Kidney epithelial cell (primary cell): ENCODE measurements at regions not wholly inside any gene's neighbourhood (a gene's known extent, or its start where the extent isn't known, plus 50 kb on each side); places are given as distances from the start of the nearest gene placed in this dataset.

Experiments
- DNase-seq: peaks from one replicate; pipeline ENCODE4 v3.0.0-alpha.2; 2010; ENCODE audit warnings: low read depth
- H3K27me3 ChIP-seq: 2 replicates; pipeline ENCODE4 v1.6.0; 2011; ENCODE audit warnings: low read length; ENCODE audit not compliant: control insufficient read depth, insufficient read depth
- H3K36me3 ChIP-seq: 2 replicates; pipeline ENCODE4 v1.5.1; 2011; ENCODE audit warnings: low read length; ENCODE audit not compliant: control insufficient read depth, insufficient read depth
- H3K4me3 ChIP-seq: 2 replicates; pipeline ENCODE4 v1.5.1; 2011; ENCODE audit warnings: low read depth, mild to moderate bottlenecking, control low read depth, low read length
- CTCF ChIP-seq: IDR thresholded peaks from 2 replicates; pipeline ENCODE4 v1.5.1; 2011; ENCODE audit warnings: mild to moderate bottlenecking, moderate library complexity, low read length, control low read depth, inconsistent platforms; ENCODE audit not compliant: insufficient read depth, poor library complexity, severe bottlenecking

DNA sequence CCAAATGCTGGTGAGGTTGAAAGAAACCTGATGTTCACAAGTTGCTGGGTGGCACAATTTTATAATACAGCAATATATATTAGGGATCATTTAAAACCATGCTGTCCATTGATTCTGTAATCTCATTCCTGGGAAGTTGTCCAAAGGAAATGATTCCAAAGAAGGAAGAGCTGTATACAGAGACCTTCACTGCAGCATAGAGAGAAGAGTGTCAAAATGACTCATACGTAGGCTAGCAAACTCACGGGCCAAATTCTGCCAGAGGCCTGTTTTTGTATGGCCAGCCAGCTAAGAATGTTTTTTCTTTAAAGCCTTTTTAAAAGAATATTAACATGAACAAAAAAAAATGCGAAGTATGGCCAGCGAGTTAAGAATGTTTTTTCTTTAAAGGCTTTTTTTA is 69.2 kb upstream of the MED13L start:
- TF ChIP-seq CTCF = no peak
- no peak overlapping the region for H3K4me3 ChIP-seq
- no peaks in the 10 kb centered on the region for H3K36me3 ChIP-seq
- H3K27me3 ChIP-seq = no peaks in the 10 kb centered on the region
- no peak for DNase-seq

- DNase-seq = no peak
- Histone ChIP-seq H3K27me3 (no peaks in the 10 kb centered on the region), H3K4me3 (no peak overlapping the region), H3K36me3 (no peaks in the 10 kb centered on the region)
- TF ChIP-seq CTCF = no peak
These were observed 69.8 kb upstream of the MED13L start for GRCh38 chr12:116347265-116347664.

DNA sequence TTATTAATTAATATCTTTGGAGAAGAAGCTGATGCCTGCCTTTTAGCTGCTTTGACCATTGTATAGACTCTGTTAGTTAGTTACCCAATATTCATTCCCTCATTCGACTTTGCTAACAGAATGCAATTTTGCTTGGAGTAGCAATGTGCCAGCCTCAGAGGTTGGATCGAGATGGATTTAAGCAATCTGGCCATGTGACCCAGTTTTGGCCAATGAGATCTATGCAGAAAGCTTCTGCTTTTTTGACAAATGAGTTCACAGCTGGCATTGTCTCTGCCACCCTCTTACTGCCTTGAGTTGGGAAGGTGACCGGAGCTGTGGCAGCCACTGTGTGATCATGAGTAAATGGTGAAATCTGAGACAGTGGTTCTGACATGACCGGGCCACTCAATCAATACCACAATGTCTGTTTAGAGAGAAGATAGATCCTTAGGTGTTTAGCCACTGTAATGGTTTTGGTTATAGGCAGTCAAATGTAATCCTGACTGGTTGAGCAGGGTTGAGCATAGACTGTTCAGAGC is 74.9 kb upstream of the MED13L start:
- TF ChIP-seq CTCF = no peak
- DNase-seq = no peak

DNA sequence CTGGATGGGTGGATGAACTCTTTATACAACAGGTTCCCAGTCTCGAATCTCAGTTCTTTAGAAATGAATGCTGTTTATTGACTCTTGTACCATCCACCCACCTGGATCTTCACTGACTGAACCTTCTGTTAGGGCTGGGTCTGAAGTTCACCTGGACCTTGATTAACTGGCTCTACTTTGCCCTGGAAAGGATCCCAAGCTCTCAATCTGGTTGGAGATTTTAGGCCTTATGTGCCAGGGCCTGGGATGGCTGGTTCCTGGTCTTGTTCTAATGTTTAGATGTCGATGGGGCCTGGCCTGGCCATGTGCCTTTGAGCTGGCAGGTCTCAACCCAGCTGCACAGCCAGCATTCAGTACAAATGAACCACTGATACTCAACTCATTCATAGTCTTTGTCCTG is 76.5 kb upstream of the MED13L start:
- no peak for TF ChIP-seq CTCF
- no peaks in the 10 kb centered on the region for H3K36me3 ChIP-seq

More for the DNA sequence above, 74.9 kb upstream of the MED13L start:
- H3K27me3 ChIP-seq = no peaks in the 10 kb centered on the region
- H3K4me3 ChIP-seq = no peak overlapping the region
- H3K36me3 ChIP-seq = no peaks in the 10 kb centered on the region

DNA sequence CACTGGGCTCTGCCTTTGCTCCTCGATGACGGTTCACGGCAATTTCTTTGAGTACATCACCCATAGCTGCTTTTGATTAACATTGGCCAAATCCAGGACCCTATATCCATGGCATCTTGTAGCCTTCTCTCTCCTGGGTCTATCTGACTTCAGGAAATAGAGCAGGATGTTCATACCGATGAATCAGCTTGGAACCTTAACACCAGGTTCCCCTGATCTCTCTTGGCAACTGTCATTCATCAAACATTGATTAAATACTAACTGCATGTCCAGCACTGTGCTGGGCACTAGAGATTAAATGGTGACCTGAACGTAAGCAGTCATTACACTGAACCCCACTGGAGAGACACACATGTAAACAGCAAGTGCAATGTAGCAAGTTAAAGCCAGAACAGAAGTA is 77.0 kb upstream of the MED13L start:
- no peak for TF ChIP-seq CTCF

More for the DNA sequence above, 76.5 kb upstream of the MED13L start:
- no peak overlapping the region for H3K4me3 ChIP-seq
- no peaks in the 10 kb centered on the region for H3K27me3 ChIP-seq
- no peak for DNase-seq

More for the DNA sequence above, 77.0 kb upstream of the MED13L start:
- H3K36me3 ChIP-seq = no peaks in the 10 kb centered on the region
- no peak overlapping the region for H3K4me3 ChIP-seq
- no peak for DNase-seq
- no peaks in the 10 kb centered on the region for H3K27me3 ChIP-seq
